SU-DHL-6 (cell line): ENCODE measurements at regions not wholly inside any gene's neighbourhood (a gene's known extent, or its start where the extent isn't known, plus 50 kb on each side); places are given as distances from the start of the nearest gene placed in this dataset.

Source experiments
- H2AFZ ChIP-seq: fragments of 200-600 bp; sonication (generic); 2 replicates; pipeline ENCODE4 v1.6.1; 2014; ENCODE audit warnings: low read depth, mild to moderate bottlenecking, moderate library complexity, mixed read lengths, antibody characterized with exemption, low read length; ENCODE audit not compliant: severe bottlenecking
- H3F3A ChIP-seq: fragments of 200-600 bp; shearing (Covaris generic); 2 replicates; pipeline ENCODE4 v1.6.0; 2016; ENCODE audit warnings: antibody characterized with exemption, mild to moderate bottlenecking; ENCODE audit not compliant: insufficient read depth
- H3K27ac ChIP-seq: fragments of 200-600 bp; sonication (generic); 2 replicates; pipeline ENCODE4 v1.5.1; 2016; ENCODE audit warnings: low read depth, mild to moderate bottlenecking, low read length, moderate library complexity, mixed read lengths
- H3K27me3 ChIP-seq: fragments of 200-600 bp; sonication (generic), shearing (Covaris generic); 2 replicates; pipeline ENCODE4 v1.6.0; 2014; ENCODE audit warnings: mild to moderate bottlenecking, low read length
- H3K36me3 ChIP-seq: fragments of 200-600 bp; sonication (generic); 2 replicates; pipeline ENCODE4 v1.6.1; 2014; ENCODE audit warnings: mild to moderate bottlenecking, low read length, mixed read lengths
- H3K4me2 ChIP-seq: fragments of 300-600, 200-600 bp; shearing (Covaris generic), sonication (generic); 2 replicates; pipeline ENCODE4 v1.6.0; 2014; ENCODE audit warnings: low read length, low read depth, mild to moderate bottlenecking; ENCODE audit not compliant: poor library complexity, severe bottlenecking
- H3K4me3 ChIP-seq: fragments of 200-600 bp; sonication (generic); 2 replicates; pipeline ENCODE4 v1.5.1; 2014; ENCODE audit warnings: antibody characterized with exemption, low read length, mild to moderate bottlenecking, mixed read lengths; ENCODE audit not compliant: insufficient read depth, poor library complexity, severe bottlenecking
- H3K79me2 ChIP-seq: fragments of 200-600 bp; sonication (generic); 2 replicates; pipeline ENCODE4 v1.6.1; 2014; ENCODE audit warnings: mild to moderate bottlenecking, low read length, moderate library complexity; ENCODE audit not compliant: insufficient read depth
- H3K9ac ChIP-seq: fragments of 200-600 bp; sonication (generic); 2 replicates; pipeline ENCODE4 v1.7.0; 2014; ENCODE audit warnings: mild to moderate bottlenecking, low read length
- H3K9me2 ChIP-seq: fragments of 200-600 bp; sonication (generic); replicated peaks from 2 replicates; pipeline ENCODE4 v1.6.1; 2014; ENCODE audit warnings: low read length; ENCODE audit not compliant: insufficient read depth
- H3K9me3 ChIP-seq: fragments of 200-600 bp; sonication (generic); 2 replicates; pipeline ENCODE4 v1.6.1; 2014; ENCODE audit warnings: low read length, mixed read lengths; ENCODE audit not compliant: insufficient read depth
- H4K20me1 ChIP-seq: fragments of 200-600 bp; sonication (generic); 2 replicates; pipeline ENCODE4 v1.6.1; 2014; ENCODE audit warnings: low read depth, mild to moderate bottlenecking, antibody characterized with exemption, low read length, moderate library complexity, mixed read lengths
- CTCF ChIP-seq: fragments of 200-600 bp; sonication (generic); IDR thresholded peaks from one replicate; pipeline ENCODE4 v1.5.1; 2017; ENCODE audit warnings: antibody characterized with exemption, mild to moderate bottlenecking, low read length, moderate library complexity; ENCODE audit not compliant: insufficient read depth, poor library complexity, severe bottlenecking
- EZH2phosphoT487 ChIP-seq: fragments of 200-600 bp; sonication (generic), shearing (Covaris generic); conservative IDR thresholded peaks from 2 replicates; pipeline ENCODE4 v1.6.1; 2018; ENCODE audit warnings: mild to moderate bottlenecking, antibody characterized with exemption, low read length, moderate library complexity, mixed read lengths

- H2AFZ ChIP-seq = no peak overlapping the region
- H3K36me3 ChIP-seq = no peaks in the 10 kb centered on the region
- H3K79me2 ChIP-seq = no peaks in the 10 kb centered on the region
- H3K9me3 ChIP-seq = no peaks in the 10 kb centered on the region
- H3K27ac ChIP-seq = no peak overlapping the region
- no peak overlapping the region for H3K4me2 ChIP-seq
- H4K20me1 ChIP-seq = no peaks in the 10 kb centered on the region
- no peaks in the 10 kb centered on the region for H3K9me2 ChIP-seq
- H3K9ac ChIP-seq = no peak overlapping the region
- H3K4me3 ChIP-seq = no peak overlapping the region
- H3K27me3 ChIP-seq = no peaks in the 10 kb centered on the region
- no peaks in the 10 kb centered on the region for H3F3A ChIP-seq
- TF ChIP-seq CTCF (no peak), EZH2phosphoT487 (no peak)
Measured at GRCh38 chr9:87393706-87394230, 103.9 kb upstream of the DAPK1 start.

- Histone ChIP-seq H3K27ac (no peak overlapping the region), H3K9me3 (no peaks in the 10 kb centered on the region), H3K9ac (no peak overlapping the region), H4K20me1 (no peaks in the 10 kb centered on the region), H3K4me3 (no peak overlapping the region), H3K9me2 (no peaks in the 10 kb centered on the region), H3K27me3 (no peaks in the 10 kb centered on the region), H3K4me2 (no peak overlapping the region), H3K79me2 (no peaks in the 10 kb centered on the region), H2AFZ (no peak overlapping the region), H3K36me3 (no peaks in the 10 kb centered on the region), H3F3A (no peaks in the 10 kb centered on the region)
- TF ChIP-seq CTCF (no peak), EZH2phosphoT487 (no peak)
Measured at GRCh38 chr9:87395804-87396479, 101.7 kb upstream of the DAPK1 start.

- Histone ChIP-seq H3F3A (no peaks in the 10 kb centered on the region), H3K27ac (no peak overlapping the region), H3K9me3 (no peaks in the 10 kb centered on the region), H3K79me2 (no peaks in the 10 kb centered on the region), H3K9me2 (no peaks in the 10 kb centered on the region), H3K4me3 (no peak overlapping the region), H4K20me1 (no peaks in the 10 kb centered on the region), H3K4me2 (no peak overlapping the region), H3K9ac (no peak overlapping the region), H3K36me3 (no peaks in the 10 kb centered on the region), H2AFZ (no peak overlapping the region), H3K27me3 (no peaks in the 10 kb centered on the region)
- TF ChIP-seq CTCF (no peak), EZH2phosphoT487 (no peak)
Measured at GRCh38 chr9:87401681-87402080, 96.0 kb upstream of the DAPK1 start.
